Loucy (cell line): ENCODE measurements at regions not wholly inside any gene's neighbourhood (a gene's known extent, or its start where the extent isn't known, plus 50 kb on each side); places are given as distances from the start of the nearest gene placed in this dataset.

Experiments
- EZH2phosphoT487 ChIP-seq: fragments of 200-600 bp; IDR thresholded peaks from 2 replicates; pipeline ENCODE4 v1.6.1; 2018; ENCODE audit warnings: antibody characterized with exemption, mild to moderate bottlenecking, moderate library complexity, borderline replicate concordance
- TF ChIP-seq, protein P1 (sequence below): fragments of 200-600 bp; sonication (generic); conservative IDR thresholded peaks from 2 replicates; pipeline ENCODE4 v1.5.1; 2014; ENCODE audit warnings: mild to moderate bottlenecking, antibody characterized with exemption, low read length

DNA sequence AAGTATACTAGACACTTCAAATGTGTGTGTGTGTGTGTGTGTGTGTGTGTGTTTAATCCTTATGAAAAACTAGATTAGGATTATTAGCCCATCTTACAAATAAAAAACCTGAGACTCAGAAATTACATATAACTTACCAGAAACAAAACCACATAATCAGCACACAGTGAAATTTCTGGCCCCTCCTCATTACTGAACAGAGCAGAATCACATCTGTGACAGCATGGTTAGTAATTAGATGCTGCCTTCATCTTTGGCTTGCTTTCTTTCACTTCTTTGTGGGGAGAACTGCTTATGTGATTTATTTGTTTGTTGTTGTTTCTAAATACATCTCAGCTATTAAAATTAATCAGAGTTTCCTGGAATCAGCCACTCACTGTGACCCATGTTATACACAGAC is 267.1 kb downstream of the TENT5A start:
- TF ChIP-seq, protein P1, sequence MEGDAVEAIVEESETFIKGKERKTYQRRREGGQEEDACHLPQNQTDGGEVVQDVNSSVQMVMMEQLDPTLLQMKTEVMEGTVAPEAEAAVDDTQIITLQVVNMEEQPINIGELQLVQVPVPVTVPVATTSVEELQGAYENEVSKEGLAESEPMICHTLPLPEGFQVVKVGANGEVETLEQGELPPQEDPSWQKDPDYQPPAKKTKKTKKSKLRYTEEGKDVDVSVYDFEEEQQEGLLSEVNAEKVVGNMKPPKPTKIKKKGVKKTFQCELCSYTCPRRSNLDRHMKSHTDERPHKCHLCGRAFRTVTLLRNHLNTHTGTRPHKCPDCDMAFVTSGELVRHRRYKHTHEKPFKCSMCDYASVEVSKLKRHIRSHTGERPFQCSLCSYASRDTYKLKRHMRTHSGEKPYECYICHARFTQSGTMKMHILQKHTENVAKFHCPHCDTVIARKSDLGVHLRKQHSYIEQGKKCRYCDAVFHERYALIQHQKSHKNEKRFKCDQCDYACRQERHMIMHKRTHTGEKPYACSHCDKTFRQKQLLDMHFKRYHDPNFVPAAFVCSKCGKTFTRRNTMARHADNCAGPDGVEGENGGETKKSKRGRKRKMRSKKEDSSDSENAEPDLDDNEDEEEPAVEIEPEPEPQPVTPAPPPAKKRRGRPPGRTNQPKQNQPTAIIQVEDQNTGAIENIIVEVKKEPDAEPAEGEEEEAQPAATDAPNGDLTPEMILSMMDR = no peak
- no peak for TF ChIP-seq EZH2phosphoT487
